Superior temporal gyrus (tissue), 1 donor: ENCODE measurements at regions not wholly inside any gene's neighbourhood (a gene's known extent, or its start where the extent isn't known, plus 50 kb on each side); places are given as distances from the start of the nearest gene placed in this dataset.
"Not testable (repeated sequence)": the region's sequence is repeated elsewhere in the genome, so short reads cannot be mapped to it uniquely, and the experiment has no call there.

ENCODE experiments used
- DNase-seq: peaks from one replicate; pipeline ENCODE4 v3.0.0-alpha.2; 2016; ENCODE audit errors: extremely low spot score

GRCh38 chr4:162943263-162943662 is 223.4 kb downstream of the NAF1 start:
- DNase-seq, result no peak

GRCh38 chr4:162938738-162939485 is 227.8 kb downstream of the NAF1 start:
- DNase-seq, result no peak

DNA sequence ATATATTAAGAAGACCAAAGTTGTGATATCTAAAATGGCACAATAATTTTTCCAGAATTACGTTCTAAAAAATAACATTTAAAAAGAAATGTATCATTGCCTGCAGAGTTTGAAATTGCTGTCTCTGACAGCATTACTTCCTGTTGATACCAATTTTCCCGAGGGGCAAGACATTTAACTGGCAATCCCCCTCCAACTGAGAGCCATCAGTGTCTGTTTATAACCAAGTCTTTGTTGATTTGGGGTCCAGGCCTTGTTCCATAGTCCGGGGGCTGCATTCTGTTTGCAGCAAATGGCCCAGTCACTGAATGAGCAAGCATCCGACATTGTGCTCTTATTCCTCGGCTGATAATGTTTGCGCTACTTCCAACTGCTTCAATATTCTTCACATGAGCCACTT is 231.5 kb downstream of the NAF1 start:
- no peak for DNase-seq

DNA sequence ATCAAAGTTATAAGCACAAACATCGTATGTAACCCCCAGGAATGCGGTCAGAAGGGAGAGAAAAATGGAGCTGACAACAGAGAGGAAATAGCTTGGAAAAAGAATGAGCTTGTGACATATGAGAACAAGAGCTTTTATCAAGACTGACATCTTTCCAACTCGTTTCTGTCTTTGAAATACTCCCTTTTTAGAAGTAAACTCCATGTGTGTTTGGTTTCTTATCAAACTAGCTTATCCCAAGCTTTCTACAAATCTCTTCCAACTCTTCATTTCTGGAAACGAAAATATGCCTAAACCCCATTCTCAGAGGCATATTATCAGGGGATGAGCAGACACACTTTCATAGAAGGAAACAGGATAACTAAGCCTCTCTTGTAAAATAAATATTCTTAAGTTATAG is 235.4 kb downstream of the NAF1 start:
- DNase-seq, result no peak

DNA sequence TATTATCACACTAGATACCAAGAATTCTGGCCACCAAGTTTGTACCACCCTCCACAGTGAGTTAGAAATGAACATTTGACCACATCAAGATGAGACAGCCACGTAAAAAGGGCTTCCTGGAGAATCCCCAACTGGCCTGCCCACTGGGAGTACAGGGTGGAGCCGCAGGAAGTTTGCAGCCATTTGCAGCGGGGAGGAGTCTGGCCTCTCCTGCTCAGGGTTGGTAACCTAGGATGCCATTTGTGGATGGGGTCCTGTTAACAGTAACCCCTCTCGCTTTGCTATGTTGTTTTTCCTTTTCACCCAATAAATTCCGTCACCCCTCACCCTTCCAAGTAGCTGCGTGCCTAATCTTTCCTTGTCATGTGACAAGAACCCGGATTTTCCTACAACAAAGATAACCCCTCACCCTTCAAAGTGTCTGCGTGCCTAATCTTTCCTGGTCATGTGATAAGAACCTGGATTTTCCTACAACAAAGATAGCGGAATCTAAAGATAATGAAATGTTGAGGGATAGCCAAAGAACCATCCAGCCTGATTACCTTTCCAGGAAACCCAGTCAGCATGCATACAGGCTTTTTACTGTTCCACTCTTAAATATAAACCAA is 245.4 kb downstream of the NAF1 start:
- no peak for DNase-seq

GRCh38 chr4:162920649-162921048 is 246.0 kb downstream of the NAF1 start:
- no peak for DNase-seq

GRCh38 chr4:162912482-162912881 is 254.2 kb downstream of the NAF1 start:
- no peak for DNase-seq

DNA sequence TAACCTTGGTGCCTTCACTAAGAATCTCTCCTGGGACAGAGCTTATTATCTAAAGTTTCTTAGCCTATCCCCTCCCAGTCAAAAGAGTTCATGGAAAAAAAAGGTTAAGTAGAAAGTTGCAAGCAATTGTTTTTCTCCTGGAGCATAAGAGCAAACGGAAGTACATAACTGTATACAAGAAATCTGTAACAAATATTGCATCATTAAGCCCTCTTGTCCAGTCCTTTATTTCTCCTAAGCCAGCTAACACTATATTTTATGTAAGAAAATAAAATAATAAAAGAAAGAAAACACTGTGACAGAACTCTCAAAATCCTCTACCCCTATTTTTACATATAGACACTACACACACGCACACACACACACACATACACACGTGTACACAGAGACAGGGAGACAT is 255.3 kb downstream of the NAF1 start:
- DNase-seq, result no peak

DNA sequence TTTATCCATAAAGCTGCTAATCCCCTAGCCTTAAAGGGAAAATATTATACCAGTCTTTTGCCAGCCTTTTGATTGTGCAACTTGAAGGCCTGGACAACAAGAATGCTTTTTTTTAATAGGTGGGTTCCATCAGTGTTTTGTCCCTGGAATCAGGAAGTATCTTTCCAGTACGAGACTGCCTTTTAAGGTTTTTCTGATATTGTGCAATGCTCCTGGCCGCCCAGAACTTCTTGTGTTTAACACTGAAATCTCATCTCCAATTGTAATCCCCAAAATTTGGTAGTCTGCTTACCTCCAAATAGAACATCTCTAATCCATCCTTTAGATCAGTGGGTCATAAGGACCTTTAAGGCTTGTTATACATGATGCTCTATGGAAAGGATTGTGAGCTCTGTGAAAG is 256.7 kb downstream of the NAF1 start:
- DNase-seq, result no peak

DNA sequence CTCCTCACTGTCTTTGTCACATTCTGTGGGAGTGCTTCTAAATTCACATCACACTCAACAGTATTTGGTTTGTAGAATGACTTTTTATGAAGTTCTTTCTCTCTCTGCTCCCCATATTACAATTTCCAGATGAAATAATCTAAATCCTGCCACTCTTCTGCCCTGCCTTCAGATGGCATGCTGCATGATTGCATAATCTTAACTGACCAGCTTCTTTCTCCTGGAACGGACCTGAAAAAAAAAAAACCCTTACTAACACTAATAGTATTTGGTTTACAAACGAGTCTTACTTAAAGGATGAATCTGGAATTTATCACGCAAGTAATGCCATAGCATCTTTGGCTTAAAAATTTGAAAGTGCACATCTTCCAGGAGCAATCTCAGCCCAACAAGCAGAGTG is 272.3 kb downstream of the NAF1 start:
- no peak for DNase-seq

GRCh38 chr4:162891788-162892707 is 274.6 kb downstream of the NAF1 start:
- no peak for DNase-seq

- no peak for DNase-seq
Measured at GRCh38 chr4:162878096-162878495, 288.6 kb downstream of the NAF1 start.

DNA sequence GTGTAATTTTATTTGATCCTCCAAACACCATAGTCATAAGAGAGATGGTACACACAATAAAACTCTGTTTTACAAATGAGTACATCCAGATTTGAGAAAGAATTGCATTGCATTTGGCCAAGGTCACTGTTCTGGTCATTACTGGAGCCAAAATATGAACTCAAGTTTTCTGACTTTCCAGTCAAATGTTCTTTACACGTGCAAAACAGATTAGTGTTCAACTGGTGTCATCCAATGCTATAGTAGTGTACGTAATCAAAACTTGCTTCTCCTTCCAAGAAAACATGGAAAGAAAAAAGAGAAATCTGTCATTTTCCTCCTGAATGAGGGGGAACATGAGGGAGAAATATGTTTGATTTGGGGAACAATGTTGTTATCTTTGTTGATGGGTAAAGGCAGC is 291.9 kb downstream of the NAF1 start:
- DNase-seq, result no peak

DNA sequence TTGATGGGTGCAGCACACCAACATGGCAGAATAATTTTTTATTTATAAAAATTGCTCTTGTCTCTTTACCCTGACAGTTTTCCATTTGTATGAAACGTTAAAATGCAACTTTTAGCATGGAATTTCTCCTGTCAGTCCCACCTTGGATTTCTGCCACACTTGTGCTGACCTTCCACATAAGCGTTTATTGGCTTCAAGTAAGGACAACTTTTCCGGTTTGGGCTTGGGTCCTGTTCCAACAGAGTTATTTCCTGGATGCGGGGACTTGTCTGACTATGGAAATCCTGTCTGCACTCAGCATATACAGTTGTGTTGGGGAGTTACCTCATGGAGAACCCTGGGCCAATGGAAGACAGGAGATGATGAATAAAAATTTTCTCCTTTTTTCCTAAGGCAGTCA is 294.7 kb downstream of the NAF1 start:
- DNase-seq, result no peak

DNA sequence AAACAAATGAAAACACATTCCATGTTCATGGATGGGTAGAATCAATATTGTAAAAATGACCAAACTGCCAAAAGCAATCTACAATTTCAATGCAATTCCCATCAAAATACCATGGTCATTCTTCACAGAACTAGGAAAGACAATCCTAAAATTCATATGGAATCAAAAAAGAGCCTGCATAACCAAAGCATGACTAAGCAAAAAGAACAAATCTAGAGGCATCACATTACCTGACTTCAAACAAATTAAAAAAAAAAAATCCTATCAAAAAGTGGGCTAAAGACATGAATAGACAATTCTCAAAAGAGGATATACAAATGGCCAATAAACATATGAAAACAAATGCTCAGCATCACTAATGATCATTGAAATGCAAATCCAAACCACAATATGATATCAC is 297.5 kb downstream of the NAF1 start:
- DNase-seq, result no peak

DNA sequence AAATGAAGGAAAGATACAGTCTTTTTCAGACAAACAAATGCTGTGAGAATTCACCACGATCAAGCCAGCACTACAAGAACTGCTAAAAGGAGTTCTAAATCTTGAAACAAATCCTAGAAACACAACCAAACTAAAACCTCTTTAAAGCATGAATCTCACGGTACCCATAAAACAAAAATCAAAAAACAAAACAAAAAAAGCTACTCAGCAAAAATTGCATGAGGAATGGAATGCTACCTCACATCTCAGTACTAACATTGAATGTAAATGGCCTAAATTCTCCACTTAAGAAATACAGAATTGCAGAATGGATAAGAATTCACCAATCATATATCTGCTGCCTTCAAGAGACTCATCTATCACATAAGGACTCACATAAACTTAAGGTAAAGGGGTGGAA is 300.1 kb downstream of the NAF1 start:
- DNase-seq, result no peak

DNA sequence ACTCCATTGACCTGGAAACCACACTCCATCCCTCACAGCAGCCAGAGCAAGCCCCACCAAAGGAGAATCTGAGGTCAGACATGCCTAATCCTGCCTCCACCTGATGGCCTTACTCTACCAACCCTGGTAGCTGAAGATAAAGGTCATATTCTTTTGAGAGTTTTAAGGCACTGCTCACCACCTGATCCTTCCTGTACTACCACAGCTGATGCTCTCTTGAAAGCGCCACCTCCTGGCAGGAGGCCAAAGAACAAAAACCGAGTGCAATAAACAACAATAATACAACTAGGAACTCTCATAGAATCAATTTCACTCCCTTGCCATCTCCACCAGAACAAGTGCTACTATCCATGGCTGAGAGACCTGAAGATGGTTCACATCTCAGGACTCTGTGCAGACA is 301.6 kb downstream of the NAF1 start:
- no peak for DNase-seq

DNA sequence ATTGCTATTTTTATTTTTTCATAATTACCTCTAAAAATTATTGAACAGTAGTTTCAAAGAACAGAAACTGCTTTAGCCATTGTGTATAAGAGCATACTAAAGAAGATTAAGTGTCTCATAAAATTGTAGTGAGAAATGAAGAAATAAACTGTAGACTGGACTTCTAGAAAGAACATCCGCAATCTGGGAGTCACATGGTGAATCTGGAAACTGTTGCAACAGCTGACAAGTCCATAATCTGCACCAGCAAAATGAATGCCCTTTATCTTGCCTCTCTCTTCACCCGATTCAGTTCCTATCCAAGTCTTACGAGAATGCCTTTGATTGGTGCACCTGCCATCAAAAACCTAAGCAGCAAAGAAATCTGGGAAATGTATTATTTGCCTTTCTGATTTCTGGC is 312.9 kb downstream of the NAF1 start:
- DNase-seq, result no peak

DNA sequence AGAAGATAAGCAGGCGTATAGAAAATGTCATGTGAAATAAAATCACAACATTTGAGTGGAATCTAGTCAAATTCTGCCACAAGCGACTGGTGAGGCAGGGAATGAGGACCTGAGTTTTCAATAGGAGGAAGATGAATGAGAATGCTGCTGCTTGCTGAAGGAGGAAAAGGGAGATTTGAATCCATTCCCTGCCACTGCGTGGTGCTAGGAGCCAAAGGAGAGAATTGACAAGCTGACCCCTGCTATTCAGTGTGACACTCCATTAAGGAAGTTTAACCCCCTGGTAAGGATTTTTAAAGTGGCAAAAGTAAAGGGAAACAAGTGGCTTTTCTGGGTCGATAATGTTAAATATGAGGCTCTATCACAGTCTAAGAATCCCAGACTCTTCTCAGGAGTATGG is 314.0 kb downstream of the NAF1 start:
- DNase-seq, result no peak

DNA sequence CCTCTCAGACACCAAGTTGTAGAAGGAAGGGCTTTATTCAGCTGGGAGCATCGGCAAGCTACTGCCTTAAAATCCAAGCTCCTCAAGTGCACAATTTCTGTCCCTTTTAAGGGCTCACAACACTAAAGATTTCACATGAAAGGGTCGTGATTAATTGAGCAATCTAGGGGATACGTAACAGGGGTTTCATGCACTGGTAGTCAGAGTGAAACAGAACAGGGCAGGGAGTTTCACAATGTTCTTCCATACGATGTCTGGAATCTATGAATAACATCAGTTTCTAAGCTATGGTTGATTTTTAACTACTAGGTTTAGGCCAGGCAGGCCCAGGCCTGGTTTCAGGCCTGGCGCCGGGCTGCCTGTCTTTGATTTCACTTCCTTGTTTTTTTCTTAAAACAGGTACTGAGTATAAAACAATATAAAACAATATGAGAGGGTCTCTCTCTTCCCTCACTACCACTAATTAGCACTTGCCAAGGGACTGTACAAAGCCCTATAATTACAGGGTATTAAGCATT is 315.4 kb downstream of the NAF1 start:
- not testable (repeated sequence) for DNase-seq

GRCh38 chr4:162849937-162850336 is 316.8 kb downstream of the NAF1 start:
- no peak for DNase-seq

- DNase-seq, result no peak
Measured at GRCh38 chr4:162847945-162848549, 318.6 kb downstream of the NAF1 start.
